SK-N-SH treated with all-trans-retinoic acid at 6 μM for 48 hours (cell line): ENCODE measurements at regions not wholly inside any gene's neighbourhood (a gene's known extent, or its start where the extent isn't known, plus 50 kb on each side); places are given as distances from the start of the nearest gene placed in this dataset.

Experiments used
- BACH2 ChIP-seq: fragments of 250-450 bp; sonication (Bioruptor Pico); IDR thresholded peaks from 2 replicates; pipeline ENCODE4 v1.9.0; 2021; ENCODE audit warnings: mild to moderate bottlenecking, borderline replicate concordance
- CSDC2 ChIP-seq: fragments of 250-450 bp; sonication (Bioruptor Pico); IDR thresholded peaks from 2 replicates; pipeline ENCODE4 v1.5.0; 2020; ENCODE audit warnings: mild to moderate bottlenecking, moderate library complexity
- PPARA ChIP-seq: fragments of 250-450 bp; sonication (Bioruptor Pico); IDR thresholded peaks from 2 replicates; pipeline ENCODE4 v1.5.0; 2020; ENCODE audit warnings: mild to moderate bottlenecking, borderline replicate concordance
- RARB ChIP-seq: fragments of 250-450 bp; sonication (Bioruptor Pico); IDR thresholded peaks from 2 replicates; pipeline ENCODE4 v1.8.0; 2021; ENCODE audit warnings: mild to moderate bottlenecking, moderate library complexity
- TCF4 ChIP-seq: fragments of 250-450 bp; sonication (Bioruptor Pico); IDR thresholded peaks from 2 replicates; pipeline ENCODE4 v1.8.0; 2021; ENCODE audit warnings: mild to moderate bottlenecking, moderate library complexity, borderline replicate concordance
- TOX ChIP-seq: fragments of 250-450 bp; sonication (Bioruptor Pico); IDR thresholded peaks from 2 replicates; pipeline ENCODE4 v1.8.0; 2021; ENCODE audit warnings: mild to moderate bottlenecking, moderate library complexity, borderline replicate concordance
- ZFP30 ChIP-seq: fragments of 450-650 bp; formaldehyde crosslinking; IDR thresholded peaks from 2 replicates; pipeline ENCODE4 v1.5.0; 2022; ENCODE audit warnings: mild to moderate bottlenecking, moderate library complexity
- ZNF8 ChIP-seq: fragments of 450-650 bp; formaldehyde crosslinking; IDR thresholded peaks from 2 replicates; pipeline ENCODE4 v1.5.0; 2020; ENCODE audit warnings: mild to moderate bottlenecking, moderate library complexity

GRCh38 chr2:226452768-226453167 is 346.9 kb downstream of the IRS1 start:
- TF ChIP-seq ZNF8 (CRISPR knock-in tag) (no peak), BACH2 (CRISPR knock-in tag) (no peak), RARB (CRISPR knock-in tag) (no peak), ZFP30 (CRISPR knock-in tag) (no peak), TCF4 (CRISPR knock-in tag) (no peak), PPARA (CRISPR knock-in tag) (no peak), CSDC2 (CRISPR knock-in tag) (no peak), TOX (CRISPR knock-in tag) (no peak)
